Smooth muscle cell (in vitro differentiated cells): ENCODE measurements at regions not wholly inside any gene's neighbourhood (a gene's known extent, or its start where the extent isn't known, plus 50 kb on each side); places are given as distances from the start of the nearest gene placed in this dataset.

Experiments used
- DNase-seq: peaks from one replicate; lab custom pipeline; 2025; ENCODE audit not compliant: unreplicated experiment; lab: John Stamatoyannopoulos, UW
- H2AFZ ChIP-seq: fragments of 200-600 bp; sonication (generic); 2 replicates; pipeline ENCODE4 v1.6.0; 2016; ENCODE audit warnings: antibody characterized with exemption, low read depth, mild to moderate bottlenecking
- H3F3A ChIP-seq: fragments of 200-600 bp; sonication (generic); 2 replicates; pipeline ENCODE4 v1.6.0; 2017; ENCODE audit warnings: antibody characterized with exemption, low read depth
- H3K27ac ChIP-seq: fragments of 200-600 bp; sonication (generic); 2 replicates; pipeline ENCODE4 v1.5.1; 2016; ENCODE audit warnings: low read depth, mild to moderate bottlenecking
- H3K27me3 ChIP-seq: fragments of 200-600 bp; sonication (generic); 2 replicates; pipeline ENCODE4 v1.6.1; 2016; ENCODE audit warnings: low read depth, mild to moderate bottlenecking
- H3K36me3 ChIP-seq: fragments of 200-600 bp; sonication (generic); 2 replicates; pipeline ENCODE4 v1.5.1; 2016; ENCODE audit warnings: low read depth
- H3K4me1 ChIP-seq: fragments of 200-600 bp; sonication (generic); 2 replicates; pipeline ENCODE4 v1.5.1; 2016; ENCODE audit warnings: low read depth
- H3K4me2 ChIP-seq: fragments of 200-600 bp; sonication (generic); 2 replicates; pipeline ENCODE4 v1.6.0; 2016; ENCODE audit warnings: mild to moderate bottlenecking
- H3K4me3 ChIP-seq: fragments of 200-600 bp; sonication (generic); 2 replicates; pipeline ENCODE4 v1.5.1; 2016; ENCODE audit warnings: mild to moderate bottlenecking
- H3K79me2 ChIP-seq: fragments of 200-600 bp; sonication (generic); 2 replicates; pipeline ENCODE4 v1.6.0; 2016; ENCODE audit warnings: low read depth, mild to moderate bottlenecking
- H3K9ac ChIP-seq: fragments of 200-600 bp; sonication (generic); 2 replicates; pipeline ENCODE4 v1.6.0; 2016; ENCODE audit warnings: low read depth
- H3K9me3 ChIP-seq: fragments of 200-600 bp; sonication (generic); replicated peaks from 2 replicates; pipeline ENCODE4 v1.5.1; 2016; ENCODE audit warnings: low read depth
- H4K20me1 ChIP-seq: fragments of 200-600 bp; sonication (generic); 2 replicates; pipeline ENCODE4 v1.6.0; 2016; ENCODE audit warnings: low read depth
- WGBS: methylation state at CpG from one replicate; pipeline ENCODE4 v1.1.7; 2016; ENCODE audit warnings: low lambda C conversion rate; 5-methylcytosine and 5-hydroxymethylcytosine counted together
- TF ChIP-seq, protein P1 (sequence below): fragments of 200-600 bp; sonication (generic); IDR thresholded peaks from 2 replicates; pipeline ENCODE4 v1.5.1; 2017; ENCODE audit warnings: borderline replicate concordance, mild to moderate bottlenecking, antibody characterized with exemption; ENCODE audit not compliant: insufficient read depth, poor library complexity, severe bottlenecking

DNA sequence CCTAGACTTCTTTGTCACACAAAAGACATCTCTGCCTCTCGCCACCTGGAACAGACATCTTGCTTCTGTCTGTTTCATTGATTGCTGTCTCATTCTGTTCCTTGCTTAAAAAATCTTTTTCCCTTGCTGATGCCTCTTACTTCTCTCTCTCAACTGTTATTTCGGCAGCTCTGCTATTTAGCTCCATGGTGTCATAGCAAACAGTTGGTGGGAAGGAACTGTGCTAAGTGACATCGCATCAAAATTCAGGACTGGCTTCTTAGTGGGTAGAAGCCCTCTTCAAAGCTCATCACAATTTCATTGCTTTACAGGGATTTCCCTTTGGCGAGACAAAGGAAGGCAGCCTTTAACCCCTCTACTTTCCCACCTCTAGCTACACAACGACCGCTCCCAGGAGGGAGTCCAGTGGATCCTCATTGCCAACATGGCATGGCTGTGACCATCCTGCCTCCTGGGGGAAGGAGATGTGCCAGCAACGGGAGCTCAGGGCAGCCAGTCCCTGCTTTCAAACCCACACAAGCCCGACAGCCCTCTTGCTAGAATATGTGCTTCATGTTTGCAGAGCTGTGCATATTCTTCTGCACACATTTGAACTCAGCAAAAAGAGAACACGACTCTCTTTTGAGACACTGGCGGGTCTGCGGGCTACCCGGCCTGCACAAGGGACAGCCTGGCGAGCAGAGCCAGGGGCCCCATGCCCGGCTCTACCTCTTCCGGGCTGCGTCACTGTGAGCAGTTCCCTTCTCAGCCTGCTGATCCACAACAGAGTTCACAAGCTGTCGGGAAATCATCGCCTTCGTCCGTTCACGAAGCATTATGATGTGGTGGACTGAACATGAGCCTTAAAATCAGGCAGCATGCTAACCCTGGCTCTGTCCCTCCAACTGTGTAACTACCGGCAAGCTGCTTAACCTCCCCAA, 51.1 kb upstream of the JAM3 start:
- Histone ChIP-seq H3K27me3 (peaks cover 19% of the 10 kb centered on the region), H2AFZ (no peak overlapping the region), H3K4me2 (no peak overlapping the region), H3K79me2 (no peaks in the 10 kb centered on the region), H3K9me3 (no peaks in the 10 kb centered on the region), H3K27ac (no peak overlapping the region), H3K9ac (no peak overlapping the region), H4K20me1 (no peaks in the 10 kb centered on the region), H3F3A (no peaks in the 10 kb centered on the region), H3K36me3 (no peaks in the 10 kb centered on the region), H3K4me3 (no peak overlapping the region), H3K4me1 (no peaks in the 10 kb centered on the region)
- TF ChIP-seq, protein P1, sequence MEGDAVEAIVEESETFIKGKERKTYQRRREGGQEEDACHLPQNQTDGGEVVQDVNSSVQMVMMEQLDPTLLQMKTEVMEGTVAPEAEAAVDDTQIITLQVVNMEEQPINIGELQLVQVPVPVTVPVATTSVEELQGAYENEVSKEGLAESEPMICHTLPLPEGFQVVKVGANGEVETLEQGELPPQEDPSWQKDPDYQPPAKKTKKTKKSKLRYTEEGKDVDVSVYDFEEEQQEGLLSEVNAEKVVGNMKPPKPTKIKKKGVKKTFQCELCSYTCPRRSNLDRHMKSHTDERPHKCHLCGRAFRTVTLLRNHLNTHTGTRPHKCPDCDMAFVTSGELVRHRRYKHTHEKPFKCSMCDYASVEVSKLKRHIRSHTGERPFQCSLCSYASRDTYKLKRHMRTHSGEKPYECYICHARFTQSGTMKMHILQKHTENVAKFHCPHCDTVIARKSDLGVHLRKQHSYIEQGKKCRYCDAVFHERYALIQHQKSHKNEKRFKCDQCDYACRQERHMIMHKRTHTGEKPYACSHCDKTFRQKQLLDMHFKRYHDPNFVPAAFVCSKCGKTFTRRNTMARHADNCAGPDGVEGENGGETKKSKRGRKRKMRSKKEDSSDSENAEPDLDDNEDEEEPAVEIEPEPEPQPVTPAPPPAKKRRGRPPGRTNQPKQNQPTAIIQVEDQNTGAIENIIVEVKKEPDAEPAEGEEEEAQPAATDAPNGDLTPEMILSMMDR, result no peak
- WGBS, result 90% methylated on average over 22 of the region's 22 CpGs
- no peak for DNase-seq
